ENCODE measurements at regions not wholly inside any gene's neighbourhood (a gene's known extent, or its start where the extent isn't known, plus 50 kb on each side); places are given as distances from the start of the nearest gene placed in this dataset.

- BruUV-seq (replicated peaks) = no TSS peak
- CTCF ChIA-PET = no interaction called here
- Histone ChIP-seq H3K27me3 (ENCODE audit: control insufficient read depth, insufficient read depth, low read length) (no peaks in the 10 kb centered on the region), H3K27ac (ENCODE audit: low read length) (no peak overlapping the region), H3K9me3 (ENCODE audit: control insufficient read depth, insufficient read depth, low read depth, low read length) (no peaks in the 10 kb centered on the region), H3K4me3 (ENCODE audit: low read depth in 2 of 2, low read length in 2 of 2) (no peak overlapping the region), H3K4me1 (ENCODE audit: control insufficient read depth, insufficient read depth, low read length) (no peaks in the 10 kb centered on the region), H3K36me3 (ENCODE audit: control insufficient read depth, insufficient read depth, low read length) (no peaks in the 10 kb centered on the region)
- intact Hi-C loops (cut with micrococcal nuclease; ENCODE audit: unreplicated experiment) = no loop called here
- DNase-seq (ENCODE audit: low read depth, low spot score) (no peak), ATAC-seq (no peak)
- in situ Hi-C loops (cut with HindIII; ENCODE audit: low pct_unique_long_range_greater_than_20kb, low sequenced_read_pairs) = no loop called here
- no peak for TF ChIP-seq REST (IDR thresholded peaks at IDR 0.05; ENCODE audit: insufficient read depth in 1 of 2, low read depth in 2 of 2, low read length in 1 of 2)
- TF ChIP-seq CTCF (IDR thresholded peaks at IDR 0.05) = no peak
- TF ChIP-seq POLR2AphosphoS5 (IDR thresholded peaks at IDR 0.05; ENCODE audit: low read depth, low read length) = no peak
- POLR2A ChIA-PET = no interaction called here
Measured at GRCh38 chr5:114243972-114244317, 117.9 kb upstream of the KCNN2 start.

GRCh38 chr5:114249823-114250222, 112.0 kb upstream of the KCNN2 start:
- DNase-seq (ENCODE audit: low read depth, low spot score) = no peak
- Histone ChIP-seq H3K9me3 (ENCODE audit: control insufficient read depth, insufficient read depth, low read depth, low read length) (no peaks in the 10 kb centered on the region), H3K27me3 (ENCODE audit: control insufficient read depth, insufficient read depth, low read length) (no peaks in the 10 kb centered on the region), H3K36me3 (ENCODE audit: control insufficient read depth, insufficient read depth, low read length) (no peaks in the 10 kb centered on the region), H3K4me3 (ENCODE audit: low read depth in 2 of 2, low read length in 2 of 2) (no peak overlapping the region), H3K4me1 (ENCODE audit: control insufficient read depth, insufficient read depth, low read length) (no peaks in the 10 kb centered on the region), H3K27ac (ENCODE audit: low read length) (no peak overlapping the region)
- no TSS peak for BruUV-seq (replicated peaks)
- TF ChIP-seq SIN3A (IDR thresholded peaks at IDR 0.05; ENCODE audit: borderline replicate concordance, insufficient read depth, low read depth, low read length) (no peak), CTCF (IDR thresholded peaks at IDR 0.05) (no peak), REST (IDR thresholded peaks at IDR 0.05; ENCODE audit: insufficient read depth in 1 of 2, low read depth in 2 of 2, low read length in 1 of 2) (no peak), POLR2AphosphoS5 (IDR thresholded peaks at IDR 0.05; ENCODE audit: low read depth, low read length) (no peak), TCF7L2 (IDR thresholded peaks at IDR 0.05; ENCODE audit: low read depth, low read length) (no peak)
- ChIA-PET CTCF (no interaction called here), POLR2A (no interaction called here)
- in situ Hi-C loops (cut with HindIII; ENCODE audit: low pct_unique_long_range_greater_than_20kb, low sequenced_read_pairs) = no loop called here
- ATAC-seq = no peak
- intact Hi-C loops (cut with micrococcal nuclease; ENCODE audit: unreplicated experiment) = no loop called here

Data from Panc1 (cell line).